T-helper 1 cell (primary cell): ENCODE measurements at regions not wholly inside any gene's neighbourhood (a gene's known extent, or its start where the extent isn't known, plus 50 kb on each side); places are given as distances from the start of the nearest gene placed in this dataset.
"Not testable (repeated sequence)": the region's sequence is repeated elsewhere in the genome, so short reads cannot be mapped to it uniquely, and the experiment has no call there.

ENCODE experiments used
- DNase-seq, 5 donors: peaks; one replicate each; pipeline ENCODE4 v3.0.0-alpha.2; 2012 to 2020

GRCh38 chr7:138325434-138325833, 134.6 kb upstream of the TRIM24 start:
- no peak for DNase-seq

DNA sequence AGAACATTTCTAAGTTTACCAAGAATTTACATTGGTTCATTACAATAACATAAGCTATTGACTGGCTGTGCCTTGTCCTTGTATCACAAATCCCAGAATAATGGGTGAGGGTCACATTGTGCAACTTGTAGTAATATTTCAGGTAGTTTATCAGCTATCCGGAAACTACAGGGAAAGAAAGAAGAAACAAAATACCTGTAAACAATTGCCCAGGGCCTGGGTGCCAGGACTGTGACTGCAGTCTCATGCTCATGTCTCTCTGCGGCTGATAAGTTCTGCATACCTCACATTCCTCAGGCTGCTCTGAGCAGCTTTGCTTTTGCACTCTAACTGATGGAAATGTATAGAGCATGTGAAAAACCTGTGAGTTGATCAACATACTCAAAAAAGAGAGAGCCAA, 131.8 kb upstream of the TRIM24 start:
- no peak for DNase-seq

DNA sequence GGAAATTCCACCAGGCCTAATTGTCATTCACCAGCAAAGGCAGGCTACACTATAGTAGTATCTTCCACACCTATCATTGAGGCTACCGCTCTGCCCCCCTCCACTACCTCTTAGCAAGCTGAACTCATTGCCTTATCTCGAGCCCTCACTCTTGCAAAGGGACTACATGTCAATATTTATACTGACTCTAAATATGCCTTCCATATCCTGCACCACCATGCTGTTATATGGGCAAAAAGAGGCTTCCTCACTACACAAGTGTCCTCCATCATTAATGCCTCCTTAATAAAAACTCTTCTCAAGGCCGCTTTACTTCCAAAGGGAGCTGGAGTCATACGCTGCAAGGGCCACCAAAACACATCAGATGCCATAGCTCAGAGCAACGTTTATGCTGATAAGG, 127.2 kb upstream of the TRIM24 start:
- not testable (repeated sequence) for DNase-seq

GRCh38 chr7:138338361-138338760, 121.7 kb upstream of the TRIM24 start:
- DNase-seq = no peak

- DNase-seq = not testable (repeated sequence)
Measured at GRCh38 chr7:138339229-138339628, 120.8 kb upstream of the TRIM24 start.

GRCh38 chr7:138342990-138343389, 117.1 kb upstream of the TRIM24 start:
- no peak for DNase-seq

DNA sequence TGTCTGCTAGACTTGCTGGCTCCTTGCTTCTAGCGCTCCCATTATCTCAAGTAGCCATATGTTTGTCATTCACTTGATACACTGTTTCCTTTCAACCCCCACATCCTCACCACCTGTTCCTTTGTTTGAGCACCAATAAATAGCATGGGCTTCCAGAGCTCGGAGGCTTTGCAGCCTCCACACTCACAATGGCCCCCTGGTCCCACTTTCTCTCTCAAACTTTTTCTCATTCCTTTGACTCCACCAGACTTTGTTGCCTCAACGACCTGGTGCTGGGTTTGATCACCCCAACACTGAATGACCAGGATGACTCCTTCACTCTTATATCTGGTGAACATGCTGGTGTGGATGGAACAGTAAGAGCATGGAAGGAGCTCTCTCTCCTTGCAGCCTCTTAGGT, 114.5 kb upstream of the TRIM24 start:
- DNase-seq = no peak

DNA sequence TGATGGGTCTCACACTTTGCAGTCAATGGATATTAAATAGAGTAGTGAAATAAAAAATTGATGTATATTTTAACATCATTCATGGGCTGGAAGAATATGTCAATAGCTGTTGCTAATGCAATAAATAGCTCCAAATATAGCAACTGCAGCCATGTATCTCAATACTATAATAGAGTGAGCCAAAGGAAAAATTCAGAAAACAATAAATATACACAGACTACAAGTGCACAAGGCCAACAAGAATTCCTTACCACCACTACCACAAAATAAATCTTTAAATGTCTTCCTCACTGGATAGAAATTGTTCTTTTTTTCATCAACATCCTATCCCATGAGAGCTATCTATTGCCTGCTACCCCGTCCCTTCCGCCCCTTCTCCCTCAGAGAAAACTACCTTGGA, 113.1 kb upstream of the TRIM24 start:
- no peak for DNase-seq

DNA sequence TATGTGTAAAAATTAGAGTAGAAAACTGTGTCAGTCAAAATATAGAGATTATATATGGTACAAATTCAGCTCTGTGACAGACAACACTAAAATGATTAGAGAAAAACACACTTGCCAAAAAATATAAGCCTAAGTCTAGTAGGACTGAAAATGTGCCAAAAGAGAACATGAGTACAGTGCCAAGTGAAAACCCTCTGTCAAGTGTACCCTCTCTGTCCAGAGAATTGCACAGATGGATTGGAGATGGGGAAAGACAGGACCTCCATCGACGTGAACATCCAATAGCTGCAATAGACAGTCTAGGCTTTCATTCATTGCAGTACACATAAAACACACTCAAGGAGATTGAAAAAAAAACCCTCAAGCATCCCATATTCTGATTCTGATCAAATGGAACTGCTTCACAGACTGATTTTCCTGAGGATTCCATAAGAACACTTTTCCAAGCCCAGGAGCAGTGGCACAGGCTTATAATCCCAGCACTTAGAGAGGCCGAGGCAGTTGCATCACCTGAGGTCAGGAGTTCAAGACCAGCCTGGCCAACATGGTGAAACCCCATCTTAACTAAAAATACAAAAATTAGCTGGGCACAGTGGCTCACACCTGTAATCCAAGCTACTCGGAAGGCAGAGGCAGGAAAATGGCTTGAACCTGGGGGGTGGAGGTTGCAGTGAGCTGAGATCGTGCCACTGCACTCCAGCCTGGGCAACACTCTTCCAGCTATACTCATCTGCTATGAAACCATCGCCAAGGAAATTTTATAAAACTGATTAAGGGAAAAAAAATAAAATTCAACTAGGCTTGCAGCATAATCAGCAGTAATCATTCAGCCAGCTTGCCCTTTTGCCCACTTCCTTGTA, 110.0 kb upstream of the TRIM24 start:
- no peak for DNase-seq

DNA sequence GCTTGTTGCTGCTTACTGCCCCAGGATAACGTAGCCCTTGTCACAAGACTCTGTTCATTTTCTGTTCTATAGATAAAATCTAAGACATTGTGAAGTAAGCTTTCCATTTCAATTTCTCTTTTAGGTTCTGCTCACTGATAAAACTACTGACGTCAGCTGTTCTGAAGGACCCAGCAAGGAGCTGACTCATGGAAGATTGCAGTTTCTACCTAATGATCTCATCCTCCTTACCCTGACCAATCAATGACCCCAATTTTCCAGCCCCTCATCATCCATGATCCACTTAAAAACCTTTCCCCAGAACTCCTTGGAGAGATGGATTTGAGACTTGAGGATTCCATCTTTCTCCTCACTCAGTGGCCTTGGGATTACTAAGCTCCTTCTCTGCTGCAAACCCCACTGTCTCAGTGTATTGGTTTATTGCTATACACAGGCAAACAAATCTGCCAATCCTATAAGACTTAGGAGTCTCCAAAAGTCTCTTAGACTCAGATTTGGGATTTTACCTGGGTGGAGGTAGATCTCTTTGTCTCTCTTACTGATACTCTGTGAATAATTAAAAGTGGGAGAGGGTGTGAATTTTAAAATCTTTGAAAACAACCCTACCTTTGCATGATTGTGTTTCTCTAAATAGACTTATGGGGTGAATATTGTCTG, 109.2 kb upstream of the TRIM24 start:
- DNase-seq = no peak

- no peak for DNase-seq
Measured at GRCh38 chr7:138352570-138353461, 107.2 kb upstream of the TRIM24 start.

DNA sequence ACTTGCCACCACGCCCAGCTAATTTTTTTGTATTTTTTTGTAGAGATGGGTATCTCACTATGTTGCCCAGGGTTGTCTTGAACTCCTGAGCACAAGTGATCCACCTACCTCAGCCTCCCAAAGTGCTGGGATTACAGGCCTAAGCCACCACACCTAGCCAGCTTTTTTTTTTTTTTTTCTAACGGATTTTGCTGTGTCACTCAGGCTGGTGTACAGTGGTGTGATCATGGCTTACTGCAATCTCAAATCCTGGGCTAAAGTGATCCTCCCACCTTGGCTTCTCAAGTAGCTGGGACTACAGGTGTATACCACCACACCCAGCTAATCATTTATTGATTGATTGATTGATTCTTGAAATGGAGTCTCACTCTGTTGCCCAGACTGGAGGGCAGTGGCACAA, 106.0 kb upstream of the TRIM24 start:
- DNase-seq = no peak

DNA sequence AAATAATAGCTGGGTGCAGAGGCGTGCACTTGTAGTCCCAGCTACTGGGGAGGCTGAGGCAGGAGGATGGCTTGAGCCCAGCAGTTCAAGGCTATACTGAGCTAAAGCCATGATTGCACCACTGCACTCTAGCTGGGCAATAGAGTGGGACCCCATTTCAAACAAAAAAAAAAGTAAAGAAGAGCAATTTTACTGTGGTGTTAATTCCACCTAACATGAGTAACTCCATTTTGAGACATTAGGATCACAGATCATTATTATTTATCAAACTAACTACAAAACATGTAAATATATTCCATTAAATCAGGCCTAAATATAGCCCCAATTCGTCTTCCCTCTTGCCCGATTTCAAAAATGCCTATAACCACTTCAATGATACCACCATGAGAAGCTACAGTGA, 104.8 kb upstream of the TRIM24 start:
- DNase-seq = no peak

DNA sequence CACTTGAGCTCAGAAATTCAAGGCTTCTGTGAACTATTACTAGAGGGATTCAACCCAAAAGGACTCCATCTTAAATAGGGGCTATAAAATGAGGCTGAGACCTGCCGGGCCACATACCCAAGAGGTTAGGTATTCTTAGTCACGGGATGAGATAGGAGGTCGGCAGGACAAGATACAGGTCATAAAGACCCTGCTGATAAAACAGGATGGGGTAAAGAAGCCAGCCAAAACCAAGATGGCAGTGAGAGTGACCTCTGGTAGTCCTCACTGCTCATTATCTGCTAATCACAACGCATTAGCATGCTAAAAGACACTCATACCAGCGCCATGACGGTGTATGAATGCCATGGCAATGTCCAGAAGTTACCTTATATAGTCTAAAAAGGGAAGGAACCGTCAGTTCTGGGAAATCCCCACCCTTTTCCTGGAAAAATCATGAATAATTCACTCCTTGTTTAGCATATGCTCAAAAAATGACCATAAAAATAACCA, 101.2 kb upstream of the TRIM24 start:
- no peak for DNase-seq

GRCh38 chr7:138359870-138360559, 100.0 kb upstream of the TRIM24 start:
- DNase-seq = no peak

GRCh38 chr7:138363721-138364120, 96.3 kb upstream of the TRIM24 start:
- DNase-seq = no peak

- DNase-seq = not testable (repeated sequence)
Measured at GRCh38 chr7:138366137-138366536, 93.9 kb upstream of the TRIM24 start.

DNA sequence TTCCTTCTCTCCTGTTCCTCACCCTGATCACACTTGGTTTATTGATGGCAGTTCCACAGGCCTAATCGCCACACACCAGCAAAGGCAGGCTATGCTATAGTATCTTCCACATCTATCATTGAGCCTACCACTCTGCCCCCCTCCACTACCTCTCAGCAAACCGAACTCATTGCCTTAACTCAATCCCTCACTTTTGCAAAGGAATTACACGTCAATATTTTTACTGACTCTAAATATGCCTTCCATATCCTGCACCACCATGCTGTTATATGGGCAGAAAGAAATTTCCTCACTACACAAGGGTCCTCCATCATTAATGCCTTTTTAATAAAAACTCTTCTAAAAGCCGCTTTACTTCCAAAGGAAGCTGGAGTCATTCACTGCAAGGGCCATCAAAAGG, 93.4 kb upstream of the TRIM24 start:
- DNase-seq = not testable (repeated sequence)

- no peak for DNase-seq
Measured at GRCh38 chr7:138369797-138370196, 90.3 kb upstream of the TRIM24 start.

GRCh38 chr7:138370956-138371355, 89.1 kb upstream of the TRIM24 start:
- no peak for DNase-seq

DNA sequence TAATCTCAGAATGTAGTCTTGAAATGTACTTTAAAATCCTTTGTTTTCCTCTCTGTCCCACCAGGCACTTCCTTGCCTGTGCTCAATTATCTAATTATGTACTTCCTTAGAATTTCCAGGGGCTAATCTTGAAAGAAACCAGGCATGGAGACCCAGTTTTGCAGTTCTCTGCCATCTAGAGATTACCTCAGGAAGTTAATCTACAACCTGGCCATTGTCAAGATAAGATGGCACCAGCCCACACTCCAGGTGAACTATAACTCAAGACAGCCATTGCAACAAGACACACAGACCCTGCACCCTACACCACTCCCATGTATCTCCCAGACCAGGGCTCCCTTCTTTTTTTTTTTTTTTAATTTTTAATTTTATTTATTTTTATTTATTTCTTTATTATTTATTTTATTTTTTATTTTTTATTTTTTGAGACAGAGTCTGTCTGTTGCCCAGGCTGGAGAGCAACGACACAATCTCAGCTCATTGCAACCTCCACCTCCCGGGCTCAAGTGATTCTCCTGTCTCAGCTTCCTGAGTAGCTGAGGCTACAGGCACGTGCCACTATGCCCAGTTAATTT, 85.9 kb upstream of the TRIM24 start:
- no peak for DNase-seq

GRCh38 chr7:138377306-138377705, 82.8 kb upstream of the TRIM24 start:
- no peak for DNase-seq
